SHP77 treated with DMSO at 0.1 percent for 48 hours (cell line): ENCODE measurements at regions not wholly inside any gene's neighbourhood (a gene's known extent, or its start where the extent isn't known, plus 50 kb on each side); places are given as distances from the start of the nearest gene placed in this dataset.
"Not testable (repeated sequence)": the region's sequence is repeated elsewhere in the genome, so short reads cannot be mapped to it uniquely, and the experiment has no call there.

ENCODE experiments used
- DNase-seq: peaks from one replicate; lab custom pipeline; 2025; lab: John Stamatoyannopoulos, UW

GRCh38 chr12:14214495-14214894, 151.0 kb upstream of the ATF7IP start:
- DNase-seq = no peak

- not testable (repeated sequence) for DNase-seq
These were observed 149.5 kb upstream of the ATF7IP start for GRCh38 chr12:14215949-14216348.

- DNase-seq = no peak
These were observed 148.8 kb upstream of the ATF7IP start for GRCh38 chr12:14216405-14217294.

- no peak for DNase-seq
These were observed 146.3 kb upstream of the ATF7IP start for GRCh38 chr12:14219156-14219555.

GRCh38 chr12:14219670-14220069, 145.8 kb upstream of the ATF7IP start:
- not testable (repeated sequence) for DNase-seq

- DNase-seq = no peak
These were observed 140.4 kb upstream of the ATF7IP start for GRCh38 chr12:14225064-14225463.

- not testable (repeated sequence) for DNase-seq
These were observed 130.3 kb upstream of the ATF7IP start for GRCh38 chr12:14235176-14235575.

GRCh38 chr12:14236641-14237040, 128.8 kb upstream of the ATF7IP start:
- DNase-seq = not testable (repeated sequence)

- DNase-seq = peak; percentile 9
These were observed 127.2 kb upstream of the ATF7IP start for GRCh38 chr12:14238221-14238792.

- peak; percentile 31 for DNase-seq
These were observed 126.0 kb upstream of the ATF7IP start for GRCh38 chr12:14239350-14239934.

GRCh38 chr12:14239935-14240872, 125.3 kb upstream of the ATF7IP start:
- DNase-seq = no peak

GRCh38 chr12:14240873-14241220, 124.6 kb upstream of the ATF7IP start:
- no peak for DNase-seq

- not testable (repeated sequence) for DNase-seq
These were observed 122.7 kb upstream of the ATF7IP start for GRCh38 chr12:14242825-14243224.

GRCh38 chr12:14243941-14244340, 121.5 kb upstream of the ATF7IP start:
- DNase-seq = no peak

GRCh38 chr12:14244876-14245669, 120.4 kb upstream of the ATF7IP start:
- DNase-seq = no peak

GRCh38 chr12:14247166-14247565, 118.3 kb upstream of the ATF7IP start:
- DNase-seq = no peak

GRCh38 chr12:14249368-14249767, 116.1 kb upstream of the ATF7IP start:
- no peak for DNase-seq

GRCh38 chr12:14252697-14253096, 112.8 kb upstream of the ATF7IP start:
- DNase-seq = no peak

- DNase-seq = no peak
These were observed 112.0 kb upstream of the ATF7IP start for GRCh38 chr12:14253496-14253895.

GRCh38 chr12:14254781-14255180, 110.7 kb upstream of the ATF7IP start:
- no peak for DNase-seq

GRCh38 chr12:14256121-14256520, 109.4 kb upstream of the ATF7IP start:
- DNase-seq = no peak
